ENCODE measurements at regions not wholly inside any gene's neighbourhood (a gene's known extent, or its start where the extent isn't known, plus 50 kb on each side); places are given as distances from the start of the nearest gene placed in this dataset.

DNA sequence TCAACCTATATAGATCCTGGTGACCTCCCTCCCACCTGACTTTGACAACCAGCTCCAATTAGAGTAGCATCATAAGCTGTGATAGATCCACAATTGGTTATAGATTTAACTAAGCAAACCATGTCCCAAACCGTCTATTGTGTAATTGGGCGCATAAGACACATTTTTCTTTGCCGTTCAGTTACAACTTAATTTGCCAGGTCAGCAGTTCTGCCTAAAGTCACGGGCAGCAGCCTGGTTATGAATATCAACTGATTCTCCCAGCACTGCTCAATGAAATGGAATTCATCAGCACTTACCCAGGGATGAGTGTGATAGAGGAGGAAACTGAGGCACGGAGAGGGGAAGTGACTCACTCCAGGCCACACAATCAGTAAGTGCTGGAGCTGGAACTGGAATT is 73.4 kb downstream of the KLHDC7A start:
- no peak overlapping the region for H3K27ac ChIP-seq
- peaks cover 13% of the 10 kb centered on the region for H3K4me1 ChIP-seq
- H3K27me3 ChIP-seq: peaks cover 79% of the 10 kb centered on the region
- no peak overlapping the region for H3K4me3 ChIP-seq
- 59% methylated on average over 5 of the region's 5 CpGs for WGBS
- H3K9me3 ChIP-seq: no peaks in the 10 kb centered on the region
- no peak for TF ChIP-seq POLR2AphosphoS5 (IDR thresholded peaks at IDR 0.05)
- TF ChIP-seq, protein P1, sequence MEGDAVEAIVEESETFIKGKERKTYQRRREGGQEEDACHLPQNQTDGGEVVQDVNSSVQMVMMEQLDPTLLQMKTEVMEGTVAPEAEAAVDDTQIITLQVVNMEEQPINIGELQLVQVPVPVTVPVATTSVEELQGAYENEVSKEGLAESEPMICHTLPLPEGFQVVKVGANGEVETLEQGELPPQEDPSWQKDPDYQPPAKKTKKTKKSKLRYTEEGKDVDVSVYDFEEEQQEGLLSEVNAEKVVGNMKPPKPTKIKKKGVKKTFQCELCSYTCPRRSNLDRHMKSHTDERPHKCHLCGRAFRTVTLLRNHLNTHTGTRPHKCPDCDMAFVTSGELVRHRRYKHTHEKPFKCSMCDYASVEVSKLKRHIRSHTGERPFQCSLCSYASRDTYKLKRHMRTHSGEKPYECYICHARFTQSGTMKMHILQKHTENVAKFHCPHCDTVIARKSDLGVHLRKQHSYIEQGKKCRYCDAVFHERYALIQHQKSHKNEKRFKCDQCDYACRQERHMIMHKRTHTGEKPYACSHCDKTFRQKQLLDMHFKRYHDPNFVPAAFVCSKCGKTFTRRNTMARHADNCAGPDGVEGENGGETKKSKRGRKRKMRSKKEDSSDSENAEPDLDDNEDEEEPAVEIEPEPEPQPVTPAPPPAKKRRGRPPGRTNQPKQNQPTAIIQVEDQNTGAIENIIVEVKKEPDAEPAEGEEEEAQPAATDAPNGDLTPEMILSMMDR (IDR thresholded peaks at IDR 0.05): no peak
- no peak for TF ChIP-seq EP300 (IDR thresholded peaks at IDR 0.05)
- no peak for TF ChIP-seq POLR2A (IDR thresholded peaks at IDR 0.05)
- H3K36me3 ChIP-seq: no peaks in the 10 kb centered on the region
- no peak for DNase-seq (ENCODE audit: low spot score in 2 of 2)

GRCh38 chr1:18554597-18554996 is 73.9 kb downstream of the KLHDC7A start:
- no peaks in the 10 kb centered on the region for H3K9me3 ChIP-seq
- H3K27ac ChIP-seq: no peak overlapping the region
- 43% methylated on average over 7 of the region's 7 CpGs for WGBS
- DNase-seq (ENCODE audit: low spot score in 2 of 2): no peak
- H3K4me1 ChIP-seq: peaks cover 13% of the 10 kb centered on the region
- H3K36me3 ChIP-seq: no peaks in the 10 kb centered on the region
- peaks cover 81% of the 10 kb centered on the region for H3K27me3 ChIP-seq
- TF ChIP-seq POLR2AphosphoS5 (IDR thresholded peaks at IDR 0.05): no peak
- no peak for TF ChIP-seq POLR2A (IDR thresholded peaks at IDR 0.05)
- TF ChIP-seq EP300 (IDR thresholded peaks at IDR 0.05): no peak
- TF ChIP-seq, protein P1 (IDR thresholded peaks at IDR 0.05): no peak
- no peak overlapping the region for H3K4me3 ChIP-seq

- peaks cover 85% of the 10 kb centered on the region for H3K27me3 ChIP-seq
- 59% methylated on average over 4 of the region's 5 CpGs for WGBS
Measured at GRCh38 chr1:18555036-18555435, 74.3 kb downstream of the KLHDC7A start.

DNA sequence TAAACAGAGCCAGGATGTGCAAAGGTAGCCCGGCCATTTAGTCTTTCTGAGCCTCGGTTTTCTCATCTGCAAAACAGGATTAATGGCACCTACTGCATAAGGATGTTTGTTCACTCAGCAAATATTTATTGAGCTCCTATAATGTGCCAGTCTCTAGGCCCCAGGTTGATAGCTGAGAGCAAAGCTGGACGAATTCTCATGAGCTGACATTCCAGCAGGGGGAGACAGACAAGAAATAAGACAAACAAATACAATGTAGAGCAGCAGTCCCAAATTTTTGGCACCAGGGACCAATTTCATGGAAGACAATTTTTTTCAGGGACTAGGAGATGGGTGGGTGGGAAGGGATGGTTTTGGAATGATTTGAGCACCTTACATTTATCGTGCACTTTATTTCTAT is 74.3 kb upstream of the PAX7 start:
- H3K27me3 ChIP-seq: peaks cover 90% of the 10 kb centered on the region

More at GRCh38 chr1:18555036-18555435, 74.3 kb downstream of the KLHDC7A start:
- Histone ChIP-seq H3K9me3 (no peaks in the 10 kb centered on the region), H3K4me1 (peaks cover 13% of the 10 kb centered on the region), H3K4me3 (no peak overlapping the region), H3K36me3 (no peaks in the 10 kb centered on the region), H3K27ac (no peak overlapping the region)
- TF ChIP-seq, protein P1 (IDR thresholded peaks at IDR 0.05): no peak
- no peak for TF ChIP-seq POLR2AphosphoS5 (IDR thresholded peaks at IDR 0.05)
- no peak for TF ChIP-seq EP300 (IDR thresholded peaks at IDR 0.05)
- no peak for TF ChIP-seq POLR2A (IDR thresholded peaks at IDR 0.05)
- no peak for DNase-seq (ENCODE audit: low spot score in 2 of 2)

DNA sequence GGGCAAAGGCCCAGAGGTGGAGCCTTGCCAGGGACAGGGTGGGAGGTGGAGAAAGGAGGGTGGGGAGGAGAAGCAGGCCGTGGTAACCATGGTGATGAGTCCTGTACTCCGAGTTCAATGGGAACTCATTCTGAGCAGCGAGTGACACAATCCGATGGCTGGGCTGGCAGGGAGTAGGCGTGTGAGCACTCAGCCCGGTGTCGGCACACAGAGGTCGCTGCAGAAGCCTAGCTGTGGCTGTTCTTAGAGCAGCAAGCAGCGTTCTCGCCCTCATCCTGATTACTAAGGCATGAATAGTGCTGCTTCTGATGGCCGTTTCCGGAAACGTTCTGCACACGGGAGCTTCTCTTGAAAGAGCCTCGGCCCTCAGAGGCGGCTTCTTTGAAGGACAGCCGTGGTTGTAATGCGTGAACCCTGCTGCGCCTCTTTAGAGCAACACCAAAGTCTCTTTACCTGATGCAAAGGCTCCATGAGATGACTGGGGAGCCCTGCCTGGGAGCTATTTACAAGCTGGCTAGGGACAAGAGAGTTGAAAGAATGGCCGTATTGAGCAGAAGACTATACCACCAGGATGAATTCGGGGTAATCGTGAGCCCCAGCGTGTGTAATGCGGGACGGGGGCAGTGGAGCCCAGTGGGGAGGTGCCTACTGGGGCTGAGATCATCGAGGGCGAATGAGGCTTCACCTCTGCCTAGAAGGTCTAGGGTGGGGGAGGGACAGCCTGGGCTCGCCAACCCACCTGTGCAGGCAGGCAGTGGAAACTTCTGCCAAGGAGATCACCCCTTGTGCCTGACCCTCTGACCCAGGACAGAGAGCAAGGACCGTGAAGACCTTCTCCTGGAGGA is 72.8 kb upstream of the PAX7 start:
- H3K36me3 ChIP-seq: no peaks in the 10 kb centered on the region
- DNase-seq (ENCODE audit: low spot score in 2 of 2): no peak
- WGBS: 3% methylated on average over 28 of the region's 29 CpGs
- H3K4me1 ChIP-seq: peaks cover 13% of the 10 kb centered on the region
- no peaks in the 10 kb centered on the region for H3K9me3 ChIP-seq
- TF ChIP-seq POLR2AphosphoS5 (IDR thresholded peaks at IDR 0.05) (no peak), EP300 (IDR thresholded peaks at IDR 0.05) (no peak), POLR2A (IDR thresholded peaks at IDR 0.05) (no peak)
- TF ChIP-seq, protein P1 (IDR thresholded peaks at IDR 0.05): no peak
- H3K27me3 ChIP-seq: peaks cover 94% of the 10 kb centered on the region
- no peak overlapping the region for H3K27ac ChIP-seq
- H3K4me3 ChIP-seq: no peak overlapping the region

More for the DNA sequence above, 74.3 kb upstream of the PAX7 start:
- no peak for DNase-seq (ENCODE audit: low spot score in 2 of 2)
- peaks cover 13% of the 10 kb centered on the region for H3K4me1 ChIP-seq
- H3K36me3 ChIP-seq: no peaks in the 10 kb centered on the region
- no peaks in the 10 kb centered on the region for H3K9me3 ChIP-seq
- H3K4me3 ChIP-seq: no peak overlapping the region
- no peak overlapping the region for H3K27ac ChIP-seq
- TF ChIP-seq, protein P1 (IDR thresholded peaks at IDR 0.05): peak in 1 of 2 donors; percentile 28
- no peak for TF ChIP-seq POLR2A (IDR thresholded peaks at IDR 0.05)
- WGBS: 59% methylated on average over 4 of the region's 4 CpGs

Measured in suprapubic skin (tissue), 4 donors.